Fibroblast of lung (primary cell): ENCODE measurements at regions not wholly inside any gene's neighbourhood (a gene's known extent, or its start where the extent isn't known, plus 50 kb on each side); places are given as distances from the start of the nearest gene placed in this dataset.

ENCODE experiments used
- EZH2 ChIP-seq: IDR thresholded peaks from 2 replicates; pipeline ENCODE4 v1.5.1; 2012; ENCODE audit warnings: low read length, control low read depth, mild to moderate bottlenecking; ENCODE audit errors: missing control alignments
- TF ChIP-seq, protein P1 (sequence below), 2 donors: IDR thresholded peaks in 1 of 2; conservative IDR thresholded peaks in 1 of 2; 1 replicate in 1 of 2; 2 replicates in 1 of 2; pipeline ENCODE4 v1.5.1; 2011 to 2012; ENCODE audit warnings: low read length in 2 of 2, control low read depth in 1 of 2, inconsistent platforms in 1 of 2, low read depth in 1 of 2, mild to moderate bottlenecking in 1 of 2

DNA sequence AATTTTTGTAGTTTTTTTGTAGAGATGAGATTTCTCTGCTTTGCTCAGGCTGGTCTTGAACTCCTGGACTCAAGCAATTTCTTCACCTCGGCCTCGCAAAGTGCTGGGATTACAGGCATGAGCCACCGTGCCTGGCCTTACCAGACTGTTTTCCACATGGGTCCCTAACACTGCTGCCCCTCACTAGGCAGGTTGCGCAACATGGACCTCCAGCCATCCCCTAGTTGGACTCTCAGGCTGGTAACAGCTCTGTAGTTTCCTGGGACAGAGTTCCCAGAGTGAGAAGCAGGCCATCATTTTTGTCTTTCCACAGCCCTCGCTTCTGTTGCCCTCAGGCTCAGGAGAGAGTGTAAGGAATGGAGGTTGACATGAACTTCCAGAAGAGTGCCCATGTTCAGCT lies 156.1 kb downstream of the CTH start:
- TF ChIP-seq EZH2, result no peak
- TF ChIP-seq, protein P1, sequence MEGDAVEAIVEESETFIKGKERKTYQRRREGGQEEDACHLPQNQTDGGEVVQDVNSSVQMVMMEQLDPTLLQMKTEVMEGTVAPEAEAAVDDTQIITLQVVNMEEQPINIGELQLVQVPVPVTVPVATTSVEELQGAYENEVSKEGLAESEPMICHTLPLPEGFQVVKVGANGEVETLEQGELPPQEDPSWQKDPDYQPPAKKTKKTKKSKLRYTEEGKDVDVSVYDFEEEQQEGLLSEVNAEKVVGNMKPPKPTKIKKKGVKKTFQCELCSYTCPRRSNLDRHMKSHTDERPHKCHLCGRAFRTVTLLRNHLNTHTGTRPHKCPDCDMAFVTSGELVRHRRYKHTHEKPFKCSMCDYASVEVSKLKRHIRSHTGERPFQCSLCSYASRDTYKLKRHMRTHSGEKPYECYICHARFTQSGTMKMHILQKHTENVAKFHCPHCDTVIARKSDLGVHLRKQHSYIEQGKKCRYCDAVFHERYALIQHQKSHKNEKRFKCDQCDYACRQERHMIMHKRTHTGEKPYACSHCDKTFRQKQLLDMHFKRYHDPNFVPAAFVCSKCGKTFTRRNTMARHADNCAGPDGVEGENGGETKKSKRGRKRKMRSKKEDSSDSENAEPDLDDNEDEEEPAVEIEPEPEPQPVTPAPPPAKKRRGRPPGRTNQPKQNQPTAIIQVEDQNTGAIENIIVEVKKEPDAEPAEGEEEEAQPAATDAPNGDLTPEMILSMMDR (conservative IDR thresholded peaks at IDR 0.05 in 1 of 2, IDR thresholded peaks at IDR 0.05 in 1 of 2; ENCODE audit: low read depth in 1 of 2, low read length in 2 of 2), result no peak
